B cell (primary cell): ENCODE measurements at regions not wholly inside any gene's neighbourhood (a gene's known extent, or its start where the extent isn't known, plus 50 kb on each side); places are given as distances from the start of the nearest gene placed in this dataset.

Source experiments
- ATAC-seq: fragments of 200-7000 bp; cut with Tn5 transposase; one replicate; pipeline ENCODE4 v1.10.0; 2021; ENCODE audit warnings: low read depth, mild to moderate bottlenecking, moderate number of reproducible peaks, moderate library complexity
- CTCF ChIA-PET: fragments of 350-600 bp; sonication (Branson Sonifier 250); formaldehyde crosslinking; loops from one replicate; lab custom pipeline; 2021; ENCODE audit warnings: antibody characterized with exemption, inconsistent platforms; lab: Charles Lee
- POLR2A ChIA-PET: fragments of 350-600 bp; sonication (Branson Sonifier 250); formaldehyde crosslinking; loops from one replicate; lab custom pipeline; 2021; ENCODE audit warnings: antibody characterized with exemption; lab: Charles Lee
- DNase-seq: peaks from one replicate; pipeline ENCODE4 v3.0.0; 2013
- H2AFZ ChIP-seq: 2 replicates; pipeline ENCODE4 v1.6.1; 2012; ENCODE audit warnings: mild to moderate bottlenecking, low read depth, low read length; ENCODE audit not compliant: insufficient read depth, poor library complexity, severe bottlenecking
- H3K27ac ChIP-seq, 2 donors: 1 replicate in 1 of 2; 2 replicates in 1 of 2; pipeline ENCODE4 v1.5.1; 2012 to 2013; ENCODE audit warnings: low read length in 2 of 2, mild to moderate bottlenecking in 2 of 2, moderate library complexity in 1 of 2
- H3K27me3 ChIP-seq, 4 experiments: fragments of 200-600 bp in 1 of 4; sonication (generic) in 1 of 4; replicated peaks in 1 of 4; 1 replicate in 2 of 4; 2 replicates in 2 of 4; pipeline versions ENCODE4 v1.6.1 to v1.7.0; 2013 to 2016; ENCODE audit warnings: low read length in 3 of 4, mild to moderate bottlenecking in 2 of 4, mixed read lengths in 1 of 4, moderate library complexity in 1 of 4; ENCODE audit not compliant: insufficient read depth in 4 of 4, control insufficient read depth in 3 of 4; ENCODE audit errors: control extremely low read depth in 1 of 4
- H3K36me3 ChIP-seq, 2 experiments: replicated peaks in 1 of 2; 1 replicate in 1 of 2; 2 replicates in 1 of 2; pipeline versions ENCODE4 v1.6.1 to v1.7.1; 2013; ENCODE audit warnings: low read length in 1 of 2; ENCODE audit not compliant: insufficient read depth in 2 of 2, control insufficient read depth in 1 of 2; ENCODE audit errors: control extremely low read depth in 1 of 2, extremely low read depth in 1 of 2
- H3K4me1 ChIP-seq, 2 donors: fragments of 200-600 bp in 1 of 2; sonication (generic) in 1 of 2; 1 replicate in 1 of 2; 2 replicates in 1 of 2; pipeline versions ENCODE4 v1.5.1 to v1.6.1; 2013 to 2017; ENCODE audit warnings: low read length in 2 of 2; ENCODE audit not compliant: control insufficient read depth in 2 of 2, insufficient read depth in 2 of 2
- H3K4me2 ChIP-seq: replicated peaks from 2 replicates; pipeline ENCODE3; 2012; ENCODE audit warnings: mild to moderate bottlenecking, low read depth, low read length; ENCODE audit not compliant: poor library complexity, severe bottlenecking
- H3K4me3 ChIP-seq, 5 experiments: fragments of 200-600 bp in 1 of 5; sonication (generic) in 1 of 5; 1 replicate in 3 of 5; 2 replicates in 2 of 5; pipeline versions ENCODE4 v1.5.1 to v1.7.0; 2011 to 2016; ENCODE audit warnings: low read length in 4 of 5, mild to moderate bottlenecking in 4 of 5, low read depth in 2 of 5, control low read depth in 1 of 5, moderate library complexity in 1 of 5; ENCODE audit not compliant: insufficient read depth in 1 of 5; ENCODE audit errors: control extremely low read depth in 1 of 5, extremely low read depth in 1 of 5
- H3K79me2 ChIP-seq: fragments of 200-600 bp; sonication (generic); one replicate; pipeline ENCODE4 v1.6.0; 2016; ENCODE audit warnings: low read length; ENCODE audit not compliant: control insufficient read depth, insufficient read depth
- H3K9ac ChIP-seq: fragments of 200-600 bp; sonication (generic); 2 replicates; pipeline ENCODE4 v1.6.1; 2017; ENCODE audit warnings: mild to moderate bottlenecking, low read length, moderate library complexity
- H3K9me3 ChIP-seq, 3 donors: one replicate each; pipeline versions ENCODE4 v1.6.1 to v1.7.1; 2013; ENCODE audit warnings: low read length in 2 of 3; ENCODE audit not compliant: control insufficient read depth in 2 of 3, insufficient read depth in 1 of 3; ENCODE audit errors: control extremely low read depth in 1 of 3
- H4K20me1 ChIP-seq: 2 replicates; pipeline ENCODE4 v1.6.0; 2012; ENCODE audit warnings: mild to moderate bottlenecking, low read length; ENCODE audit not compliant: insufficient read depth, control insufficient read depth, poor library complexity, severe bottlenecking
- H3K27ac Mint-ChIP-seq: one replicate; pipeline ENCODE4 v1.8.0; 2021; ENCODE audit warnings: mixed read lengths
- H3K27me3 Mint-ChIP-seq: one replicate; pipeline ENCODE4 v1.8.0; 2021; ENCODE audit warnings: mixed read lengths
- H3K4me1 Mint-ChIP-seq: one replicate; pipeline ENCODE4 v1.8.0; 2021; ENCODE audit warnings: mixed read lengths
- H3K4me3 Mint-ChIP-seq: one replicate; pipeline ENCODE4 v1.8.0; 2021; ENCODE audit warnings: mixed read lengths
- H3K9me3 Mint-ChIP-seq: one replicate; pipeline ENCODE4 v1.8.0; 2022; ENCODE audit warnings: mixed read lengths; ENCODE audit not compliant: insufficient read depth
- EZH2 ChIP-seq: IDR thresholded peaks from 2 replicates; pipeline ENCODE4 v1.6.1; 2012; ENCODE audit warnings: borderline replicate concordance, low read depth, mild to moderate bottlenecking, moderate library complexity, low read length; ENCODE audit not compliant: insufficient read depth, poor library complexity, severe bottlenecking
- WGBS: methylation state at CpG from one replicate; pipeline ENCODE4 v1.1.5; 2013; ENCODE audit warnings: missing lambda C conversion rate; ENCODE audit not compliant: insufficient coverage; 5-methylcytosine and 5-hydroxymethylcytosine counted together
- intact Hi-C: fragments of 100-400 bp; cut with micrococcal nuclease; formaldehyde crosslinking; loops from one replicate; pipeline ENCODE4 v1.10.0; 2022
- TF ChIP-seq, protein P1 (sequence below): fragments of 200-600 bp; IDR thresholded peaks from one replicate; pipeline ENCODE4 v1.8.0; 2022; ENCODE audit warnings: antibody characterized with exemption, mild to moderate bottlenecking

DNA sequence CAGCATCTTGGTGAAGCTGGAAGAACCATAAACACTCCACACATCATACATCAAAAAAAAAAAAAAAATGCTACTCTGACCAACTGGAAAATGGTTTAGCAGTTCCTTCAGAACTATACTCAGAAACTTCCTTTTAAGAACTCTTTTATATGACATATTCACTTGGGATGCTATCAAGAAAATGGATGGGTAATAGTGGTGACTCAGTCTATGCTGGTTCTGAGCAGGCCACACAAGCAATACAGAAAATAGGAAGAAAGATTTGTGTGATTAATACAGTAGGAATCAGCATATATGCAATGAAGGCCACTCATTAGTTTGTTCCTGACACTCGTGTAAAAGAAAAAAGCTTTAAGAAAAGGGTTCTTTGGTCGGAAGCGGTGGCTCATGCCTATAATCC, 123.5 kb upstream of the FAT4 start:
- 97% methylated on average over 3 of the region's 3 CpGs for WGBS
- no peak overlapping the region for H3K4me3 ChIP-seq
- no peak overlapping the region for H3K27ac Mint-ChIP-seq
- H4K20me1 ChIP-seq: no peaks in the 10 kb centered on the region
- ATAC-seq: no peak
- no peaks in the 10 kb centered on the region for H3K36me3 ChIP-seq
- no peak for DNase-seq
- no peaks in the 10 kb centered on the region for H3K79me2 ChIP-seq
- no peaks in the 10 kb centered on the region for H3K27me3 ChIP-seq
- H2AFZ ChIP-seq: no peak overlapping the region
- H3K9me3 ChIP-seq: peaks cover 0 to 3% (median 0%) of the 10 kb centered on the region in 3 donors
- no peak overlapping the region for H3K27ac ChIP-seq
- H3K4me3 Mint-ChIP-seq: no peak overlapping the region
- no peak for TF ChIP-seq EZH2
- TF ChIP-seq, protein P1, sequence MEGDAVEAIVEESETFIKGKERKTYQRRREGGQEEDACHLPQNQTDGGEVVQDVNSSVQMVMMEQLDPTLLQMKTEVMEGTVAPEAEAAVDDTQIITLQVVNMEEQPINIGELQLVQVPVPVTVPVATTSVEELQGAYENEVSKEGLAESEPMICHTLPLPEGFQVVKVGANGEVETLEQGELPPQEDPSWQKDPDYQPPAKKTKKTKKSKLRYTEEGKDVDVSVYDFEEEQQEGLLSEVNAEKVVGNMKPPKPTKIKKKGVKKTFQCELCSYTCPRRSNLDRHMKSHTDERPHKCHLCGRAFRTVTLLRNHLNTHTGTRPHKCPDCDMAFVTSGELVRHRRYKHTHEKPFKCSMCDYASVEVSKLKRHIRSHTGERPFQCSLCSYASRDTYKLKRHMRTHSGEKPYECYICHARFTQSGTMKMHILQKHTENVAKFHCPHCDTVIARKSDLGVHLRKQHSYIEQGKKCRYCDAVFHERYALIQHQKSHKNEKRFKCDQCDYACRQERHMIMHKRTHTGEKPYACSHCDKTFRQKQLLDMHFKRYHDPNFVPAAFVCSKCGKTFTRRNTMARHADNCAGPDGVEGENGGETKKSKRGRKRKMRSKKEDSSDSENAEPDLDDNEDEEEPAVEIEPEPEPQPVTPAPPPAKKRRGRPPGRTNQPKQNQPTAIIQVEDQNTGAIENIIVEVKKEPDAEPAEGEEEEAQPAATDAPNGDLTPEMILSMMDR: no peak
- CTCF ChIA-PET: no interaction called here
- intact Hi-C loops: no loop called here
- H3K4me2 ChIP-seq: no peak overlapping the region
- H3K9me3 Mint-ChIP-seq: peaks cover 2% of the 10 kb centered on the region
- no peaks in the 10 kb centered on the region for H3K4me1 ChIP-seq
- no peak overlapping the region for H3K9ac ChIP-seq
- POLR2A ChIA-PET: no interaction called here
- H3K27me3 Mint-ChIP-seq: no peaks in the 10 kb centered on the region
- H3K4me1 Mint-ChIP-seq: no peaks in the 10 kb centered on the region

DNA sequence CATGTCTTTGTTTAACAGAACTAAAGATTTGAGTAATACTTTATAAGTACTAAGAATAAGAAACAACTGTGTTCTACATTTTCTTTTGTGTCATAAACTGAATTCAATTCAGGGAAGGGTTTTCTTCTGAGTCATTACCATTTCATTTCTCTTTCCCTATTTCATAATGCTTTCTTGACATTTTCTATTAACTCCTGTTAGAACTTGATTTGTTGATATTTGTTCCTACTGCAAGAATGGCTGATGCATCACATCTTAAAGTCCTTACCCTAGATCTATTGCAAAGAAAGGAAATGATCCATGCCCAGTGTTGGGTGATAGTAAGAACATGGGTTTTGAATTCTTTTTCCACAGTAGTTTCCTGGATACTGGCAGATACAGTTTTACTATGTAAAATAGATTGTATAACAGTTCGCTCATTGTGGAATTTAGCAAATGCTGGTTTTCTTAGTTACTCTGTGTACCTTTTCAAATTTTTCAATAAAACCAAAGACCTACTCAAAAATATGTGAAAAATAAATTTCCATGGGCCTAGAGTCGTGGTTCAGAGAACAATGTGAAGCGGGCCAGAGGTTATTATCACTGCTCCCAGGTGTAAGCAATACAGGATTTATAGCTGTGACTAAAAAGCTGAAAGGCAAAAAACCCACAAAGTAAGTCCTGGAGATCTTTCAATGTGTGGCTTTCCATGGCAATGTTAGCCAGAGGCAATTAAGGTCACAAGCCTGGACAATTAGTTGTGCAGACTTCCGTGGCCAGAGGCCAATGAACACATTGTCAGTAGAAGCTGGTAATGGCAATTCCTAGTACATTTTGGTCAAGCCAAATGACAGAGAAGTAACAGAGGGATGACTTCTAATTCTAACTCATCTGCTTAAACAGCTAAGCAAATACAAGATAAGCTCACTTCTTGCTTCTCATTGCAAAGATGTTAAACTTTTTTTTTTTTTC, 127.3 kb upstream of the FAT4 start:
- peaks cover 2% of the 10 kb centered on the region for H3K9me3 Mint-ChIP-seq
- H3K27ac ChIP-seq: no peak overlapping the region
- H2AFZ ChIP-seq: no peak overlapping the region
- H3K27me3 ChIP-seq: no peaks in the 10 kb centered on the region
- ChIA-PET CTCF (no interaction called here), POLR2A (no interaction called here)
- intact Hi-C loops: no loop called here
- H3K36me3 ChIP-seq: no peaks in the 10 kb centered on the region
- no peak overlapping the region for H3K9ac ChIP-seq
- H3K4me1 ChIP-seq: no peaks in the 10 kb centered on the region
- no peak overlapping the region for H3K27ac Mint-ChIP-seq
- H3K79me2 ChIP-seq: no peaks in the 10 kb centered on the region
- H3K27me3 Mint-ChIP-seq: no peaks in the 10 kb centered on the region
- DNase-seq (no peak), ATAC-seq (no peak)
- H3K4me3 Mint-ChIP-seq: no peak overlapping the region
- H3K4me3 ChIP-seq: no peak overlapping the region
- no peaks in the 10 kb centered on the region for H3K4me1 Mint-ChIP-seq
- peaks cover 0 to 3% (median 0%) of the 10 kb centered on the region in 3 donors for H3K9me3 ChIP-seq
- H4K20me1 ChIP-seq: no peaks in the 10 kb centered on the region
- TF ChIP-seq, protein P1: no peak
- no peak for TF ChIP-seq EZH2
- no peak overlapping the region for H3K4me2 ChIP-seq
- WGBS: 94% methylated on average over 3 of the region's 4 CpGs
